Sigmoid colon (tissue), 4 donors: ENCODE measurements at regions not wholly inside any gene's neighbourhood (a gene's known extent, or its start where the extent isn't known, plus 50 kb on each side); places are given as distances from the start of the nearest gene placed in this dataset.

Experiments used
- CTCF ChIP-seq, 4 experiments: fragments of 450-650 bp in 3 of 4; fragments of 200-600 bp in 1 of 4; IDR thresholded peaks; one replicate each; pipeline ENCODE4 v1.5.1; 2016 to 2019; ENCODE audit warnings: antibody characterized with exemption in 4 of 4, mild to moderate bottlenecking in 3 of 4, moderate library complexity in 2 of 4
- EP300 ChIP-seq, 4 donors: sonication (generic); formaldehyde crosslinking; IDR thresholded peaks; one replicate each; pipeline ENCODE4 v1.6.1; 2017; ENCODE audit warnings: antibody characterized with exemption in 4 of 4
- POLR2A ChIP-seq, 2 donors: fragments of 450-650 bp; IDR thresholded peaks; one replicate each; pipeline ENCODE4 v1.6.1; 2016; ENCODE audit warnings: antibody characterized with exemption in 2 of 2, mild to moderate bottlenecking in 2 of 2, moderate library complexity in 2 of 2

GRCh38 chr4:89438102-89438831, 130.7 kb upstream of the GPRIN3 start:
- TF ChIP-seq CTCF (IDR thresholded peaks at IDR 0.05) (no peak), EP300 (IDR thresholded peaks at IDR 0.05) (no peak), POLR2A (IDR thresholded peaks at IDR 0.05) (no peak)
